Stomach (tissue), 4 donors: ENCODE measurements at regions not wholly inside any gene's neighbourhood (a gene's known extent, or its start where the extent isn't known, plus 50 kb on each side); places are given as distances from the start of the nearest gene placed in this dataset.

Source experiments
- CTCF ChIP-seq, 7 experiments: fragments of 450-650 bp in 4 of 7; fragments of 200-600 bp in 3 of 7; sonication (generic) in 3 of 7; IDR thresholded peaks; one replicate each; pipeline ENCODE4 v1.5.1; 2016 to 2019; ENCODE audit warnings: antibody characterized with exemption in 7 of 7, control low read depth in 2 of 7, mild to moderate bottlenecking in 1 of 7
- POLR2A ChIP-seq, 4 donors: fragments of 450-650 bp; IDR thresholded peaks; one replicate each; pipeline ENCODE4 v1.6.1; 2016; ENCODE audit warnings: antibody characterized with exemption in 4 of 4, control low read depth in 2 of 4, mild to moderate bottlenecking in 1 of 4, moderate library complexity in 1 of 4

- TF ChIP-seq CTCF (IDR thresholded peaks at IDR 0.05) (no peak), POLR2A (IDR thresholded peaks at IDR 0.05) (no peak)
Observed at GRCh38 chr4:97073194-97073593, 1070.1 kb downstream of the STPG2 start.
